ENCODE measurements at regions not wholly inside any gene's neighbourhood (a gene's known extent, or its start where the extent isn't known, plus 50 kb on each side); places are given as distances from the start of the nearest gene placed in this dataset.

GRCh38 chr18:56337507-56337906, 300.9 kb downstream of the TXNL1 start:
- no peak for DNase-seq (ENCODE audit: low spot score, unreplicated experiment)
- H3K27me3 Mint-ChIP-seq = peaks cover 6% of the 10 kb centered on the region
- H3K9me3 Mint-ChIP-seq (ENCODE audit: low read depth) = no peaks in the 10 kb centered on the region
- no peak overlapping the region for H3K4me3 Mint-ChIP-seq (ENCODE audit: low read depth)
- H3K4me1 Mint-ChIP-seq (ENCODE audit: low read depth) = no peaks in the 10 kb centered on the region
- no peak for TF ChIP-seq CTCF (IDR thresholded peaks at IDR 0.05; ENCODE audit: unreplicated experiment)
- no peaks in the 10 kb centered on the region for H3K36me3 Mint-ChIP-seq (ENCODE audit: insufficient read depth)
- no peak overlapping the region for H3K27ac Mint-ChIP-seq

- no peak for TF ChIP-seq CTCF (IDR thresholded peaks at IDR 0.05; ENCODE audit: unreplicated experiment)
- Mint-ChIP-seq H3K27ac (no peak overlapping the region), H3K27me3 (peaks cover 8% of the 10 kb centered on the region), H3K9me3 (ENCODE audit: low read depth) (no peaks in the 10 kb centered on the region), H3K36me3 (ENCODE audit: insufficient read depth) (no peaks in the 10 kb centered on the region), H3K4me3 (ENCODE audit: low read depth) (no peak overlapping the region), H3K4me1 (ENCODE audit: low read depth) (no peaks in the 10 kb centered on the region)
- no peak for DNase-seq (ENCODE audit: low spot score, unreplicated experiment)
Observed at GRCh38 chr18:56333839-56334238, 304.6 kb downstream of the TXNL1 start.

- Mint-ChIP-seq H3K4me3 (ENCODE audit: low read depth) (no peak overlapping the region), H3K36me3 (ENCODE audit: insufficient read depth) (no peaks in the 10 kb centered on the region), H3K27me3 (peaks cover 11% of the 10 kb centered on the region), H3K4me1 (ENCODE audit: low read depth) (peaks cover under 1% of the 10 kb centered on the region), H3K9me3 (ENCODE audit: low read depth) (no peaks in the 10 kb centered on the region), H3K27ac (no peak overlapping the region)
- no peak for DNase-seq (ENCODE audit: low spot score, unreplicated experiment)
- TF ChIP-seq CTCF (IDR thresholded peaks at IDR 0.05; ENCODE audit: unreplicated experiment) = no peak
Observed at GRCh38 chr18:56333146-56333545, 305.2 kb downstream of the TXNL1 start.

- Mint-ChIP-seq H3K4me1 (ENCODE audit: low read depth) (peaks cover 5% of the 10 kb centered on the region), H3K27ac (no peak overlapping the region)
- no peak for TF ChIP-seq CTCF (IDR thresholded peaks at IDR 0.05; ENCODE audit: unreplicated experiment)
Observed at GRCh38 chr18:56332371-56332770, 306.0 kb downstream of the TXNL1 start.

GRCh38 chr18:56330366-56331110, 307.9 kb downstream of the TXNL1 start:
- no peaks in the 10 kb centered on the region for H3K36me3 Mint-ChIP-seq (ENCODE audit: insufficient read depth)
- no peaks in the 10 kb centered on the region for H3K9me3 Mint-ChIP-seq (ENCODE audit: low read depth)
- no peak for TF ChIP-seq CTCF (IDR thresholded peaks at IDR 0.05; ENCODE audit: unreplicated experiment)
- peaks cover 24% of the 10 kb centered on the region for H3K27me3 Mint-ChIP-seq
- peaks cover 5% of the 10 kb centered on the region for H3K4me1 Mint-ChIP-seq (ENCODE audit: low read depth)
- DNase-seq (ENCODE audit: low spot score, unreplicated experiment) = no peak
- no peak overlapping the region for H3K27ac Mint-ChIP-seq
- no peak overlapping the region for H3K4me3 Mint-ChIP-seq (ENCODE audit: low read depth)

More at GRCh38 chr18:56332371-56332770, 306.0 kb downstream of the TXNL1 start:
- Mint-ChIP-seq H3K4me3 (ENCODE audit: low read depth) (no peak overlapping the region), H3K9me3 (ENCODE audit: low read depth) (no peaks in the 10 kb centered on the region), H3K27me3 (peaks cover 14% of the 10 kb centered on the region), H3K36me3 (ENCODE audit: insufficient read depth) (no peaks in the 10 kb centered on the region)
- no peak for DNase-seq (ENCODE audit: low spot score, unreplicated experiment)

All from progenitor cell of endocrine pancreas (in vitro differentiated cells).